DOHH2 (cell line): ENCODE measurements at regions not wholly inside any gene's neighbourhood (a gene's known extent, or its start where the extent isn't known, plus 50 kb on each side); places are given as distances from the start of the nearest gene placed in this dataset.

Source experiments
- EZH2phosphoT487 ChIP-seq: fragments of 200-600 bp; sonication (generic); IDR thresholded peaks from 2 replicates; pipeline ENCODE4 v1.6.1; 2017; ENCODE audit warnings: borderline replicate concordance, mild to moderate bottlenecking, antibody characterized with exemption, low read length, moderate library complexity, mixed read lengths
- TF ChIP-seq, protein P1 (sequence below): fragments of 200-600 bp; sonication (generic); IDR thresholded peaks from one replicate; pipeline ENCODE4 v1.5.1; 2014; ENCODE audit warnings: antibody characterized with exemption, mild to moderate bottlenecking, low read depth, low read length; ENCODE audit not compliant: poor library complexity, severe bottlenecking

DNA sequence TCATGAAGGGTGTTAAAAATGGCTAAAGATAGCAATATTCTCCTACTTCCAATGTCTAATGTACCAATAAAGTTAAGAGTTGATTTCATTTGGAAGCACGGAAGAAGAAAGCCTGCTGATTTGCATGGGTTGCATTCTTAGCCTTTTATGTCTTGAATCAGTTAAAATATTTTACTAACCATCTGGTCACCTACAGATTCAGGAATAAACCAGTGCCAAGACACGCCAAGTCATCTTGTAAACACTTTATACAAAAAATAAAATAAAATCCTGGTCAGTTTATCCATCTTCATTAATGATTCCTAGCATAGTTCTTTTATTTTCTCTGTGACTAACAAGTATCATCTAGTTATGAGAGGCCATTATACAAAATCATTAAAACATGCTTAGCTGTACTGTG is 1031.6 kb upstream of the WWC1 start:
- TF ChIP-seq EZH2phosphoT487: no peak
- TF ChIP-seq, protein P1, sequence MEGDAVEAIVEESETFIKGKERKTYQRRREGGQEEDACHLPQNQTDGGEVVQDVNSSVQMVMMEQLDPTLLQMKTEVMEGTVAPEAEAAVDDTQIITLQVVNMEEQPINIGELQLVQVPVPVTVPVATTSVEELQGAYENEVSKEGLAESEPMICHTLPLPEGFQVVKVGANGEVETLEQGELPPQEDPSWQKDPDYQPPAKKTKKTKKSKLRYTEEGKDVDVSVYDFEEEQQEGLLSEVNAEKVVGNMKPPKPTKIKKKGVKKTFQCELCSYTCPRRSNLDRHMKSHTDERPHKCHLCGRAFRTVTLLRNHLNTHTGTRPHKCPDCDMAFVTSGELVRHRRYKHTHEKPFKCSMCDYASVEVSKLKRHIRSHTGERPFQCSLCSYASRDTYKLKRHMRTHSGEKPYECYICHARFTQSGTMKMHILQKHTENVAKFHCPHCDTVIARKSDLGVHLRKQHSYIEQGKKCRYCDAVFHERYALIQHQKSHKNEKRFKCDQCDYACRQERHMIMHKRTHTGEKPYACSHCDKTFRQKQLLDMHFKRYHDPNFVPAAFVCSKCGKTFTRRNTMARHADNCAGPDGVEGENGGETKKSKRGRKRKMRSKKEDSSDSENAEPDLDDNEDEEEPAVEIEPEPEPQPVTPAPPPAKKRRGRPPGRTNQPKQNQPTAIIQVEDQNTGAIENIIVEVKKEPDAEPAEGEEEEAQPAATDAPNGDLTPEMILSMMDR: no peak
